ENCODE measurements at regions not wholly inside any gene's neighbourhood (a gene's known extent, or its start where the extent isn't known, plus 50 kb on each side); places are given as distances from the start of the nearest gene placed in this dataset.

GRCh38 chr13:38530492-38530891 is 156.4 kb upstream of the FREM2 start:
- Histone ChIP-seq H3K36me3 (replicated peaks in 1 of 2; ENCODE audit: control insufficient read depth in 1 of 2, insufficient read depth in 2 of 2, low read length in 1 of 2) (no peaks in the 10 kb centered on the region), H3K79me2 (ENCODE audit: insufficient read depth) (no peaks in the 10 kb centered on the region), H3K9me2 (no peaks in the 10 kb centered on the region), H2AFZ (ENCODE audit: low read depth) (no peak overlapping the region), H3K4me1 (ENCODE audit: control insufficient read depth in 1 of 2, insufficient read depth in 2 of 2, low read depth in 1 of 2, low read length in 1 of 2) (no peaks in the 10 kb centered on the region), H3K4me3 (ENCODE audit: low read depth in 2 of 2, low read length in 1 of 2) (no peak overlapping the region), H3K9ac (no peak overlapping the region), H3F3A (replicated peaks; ENCODE audit: insufficient read depth) (no peaks in the 10 kb centered on the region), H3K4me2 (no peak overlapping the region), H3K27me3 (ENCODE audit: insufficient read depth) (no peaks in the 10 kb centered on the region), H4K20me1 (ENCODE audit: insufficient read depth) (no peaks in the 10 kb centered on the region), H3K27ac (ENCODE audit: low read depth in 2 of 2, low read length in 1 of 2) (no peak overlapping the region), H3K9me3 (no peaks in the 10 kb centered on the region)
- 3% methylated on average over 3 of the region's 3 CpGs for WGBS (ENCODE audit: low lambda C conversion rate)
- no peak for TF ChIP-seq RCOR1 (IDR thresholded peaks at IDR 0.05; ENCODE audit: low read length)
- peak; percentile 56 for TF ChIP-seq CTCF (IDR thresholded peaks at IDR 0.05)
- no peak for TF ChIP-seq FOXJ3 (CRISPR knock-in tag; IDR thresholded peaks at IDR 0.05)
- no peak for TF ChIP-seq USF1 (IDR thresholded peaks at IDR 0.05; ENCODE audit: borderline replicate concordance, low read depth)
- no peak for TF ChIP-seq SIN3A (IDR thresholded peaks at IDR 0.05; ENCODE audit: borderline replicate concordance, low read depth, low read length)
- peak; percentile 58 for TF ChIP-seq RAD21 (IDR thresholded peaks at IDR 0.05; ENCODE audit: low read length)
- no peak for TF ChIP-seq JUND (IDR thresholded peaks at IDR 0.05)
- DNase-seq: peak; percentile 6
- ChIA-PET CTCF (interaction anchor here (0.6 to 1.2 kb wide), 2 partner anchors 27 to 234 kb away, joined by 3 to 4 read pairs; no protein-coding TSS in a partner anchor), POLR2A (no interaction called here)

- H3K79me2 ChIP-seq (ENCODE audit: insufficient read depth): no peaks in the 10 kb centered on the region
- H3K9ac ChIP-seq: no peak overlapping the region
- no peaks in the 10 kb centered on the region for H3K4me1 ChIP-seq (ENCODE audit: control insufficient read depth in 1 of 2, insufficient read depth in 2 of 2, low read depth in 1 of 2, low read length in 1 of 2)
- TF ChIP-seq CHD2 (IDR thresholded peaks at IDR 0.05; ENCODE audit: low read length, partially characterized antibody) (no peak), RFX5 (IDR thresholded peaks at IDR 0.05; ENCODE audit: low read length) (no peak), RAD21 (IDR thresholded peaks at IDR 0.05; ENCODE audit: low read length) (no peak), NFIC (IDR thresholded peaks at IDR 0.05; ENCODE audit: borderline replicate concordance) (no peak), FOSL2 (IDR thresholded peaks at IDR 0.05; ENCODE audit: borderline replicate concordance, low read depth) (no peak), SIN3A (IDR thresholded peaks at IDR 0.05; ENCODE audit: borderline replicate concordance, low read depth, low read length) (no peak), GABPA (IDR thresholded peaks at IDR 0.05; ENCODE audit: low read depth) (no peak), FOXJ3 (CRISPR knock-in tag; IDR thresholded peaks at IDR 0.05) (no peak), USF1 (IDR thresholded peaks at IDR 0.05; ENCODE audit: borderline replicate concordance, low read depth) (no peak), MAX (IDR thresholded peaks at IDR 0.05; ENCODE audit: low read depth) (no peak), CTCF (IDR thresholded peaks at IDR 0.05) (no peak), RCOR1 (IDR thresholded peaks at IDR 0.05; ENCODE audit: low read length) (no peak), PBX3 (IDR thresholded peaks at IDR 0.05) (no peak), YY1 (IDR thresholded peaks at IDR 0.05; ENCODE audit: low read depth) (no peak), MXI1 (IDR thresholded peaks at IDR 0.05; ENCODE audit: low read depth, low read length) (no peak), ELF1 (IDR thresholded peaks at IDR 0.05) (no peak), POLR2AphosphoS5 (IDR thresholded peaks at IDR 0.05; ENCODE audit: low read depth, low read length) (no peak), EZH2phosphoT487 (IDR thresholded peaks at IDR 0.05; ENCODE audit: borderline replicate concordance, low read depth) (no peak), MEF2A (IDR thresholded peaks at IDR 0.05; ENCODE audit: borderline replicate concordance, low read depth) (no peak)
- WGBS (ENCODE audit: low lambda C conversion rate): 0% methylated on average over 7 of the region's 7 CpGs
- CTCF ChIA-PET: no interaction called here
- no peak overlapping the region for H3K4me2 ChIP-seq
- H2AFZ ChIP-seq (ENCODE audit: low read depth): no peak overlapping the region
- H3K36me3 ChIP-seq (replicated peaks in 1 of 2; ENCODE audit: control insufficient read depth in 1 of 2, insufficient read depth in 2 of 2, low read length in 1 of 2): no peaks in the 10 kb centered on the region
- H3K27ac ChIP-seq (ENCODE audit: low read depth in 2 of 2, low read length in 1 of 2): no peak overlapping the region
- H3K9me2 ChIP-seq: no peaks in the 10 kb centered on the region
- H3K4me3 ChIP-seq (ENCODE audit: low read depth in 2 of 2, low read length in 1 of 2): no peak overlapping the region
- DNase-seq: no peak
- no peaks in the 10 kb centered on the region for H3K27me3 ChIP-seq (ENCODE audit: insufficient read depth)
- no peaks in the 10 kb centered on the region for H3K9me3 ChIP-seq
- H4K20me1 ChIP-seq (ENCODE audit: insufficient read depth): no peaks in the 10 kb centered on the region
- H3F3A ChIP-seq (replicated peaks; ENCODE audit: insufficient read depth): no peaks in the 10 kb centered on the region
- POLR2A ChIA-PET: no interaction called here
Observed at GRCh38 chr13:38535261-38535660, 151.6 kb upstream of the FREM2 start.

Measured in SK-N-SH (cell line).